ENCODE measurements at regions not wholly inside any gene's neighbourhood (a gene's known extent, or its start where the extent isn't known, plus 50 kb on each side); places are given as distances from the start of the nearest gene placed in this dataset.

GRCh38 chr13:61873717-61874116 is 458.1 kb upstream of the PCDH20 start:
- H3K27me3 ChIP-seq (replicated peaks in 1 of 2; ENCODE audit: control insufficient read depth in 2 of 2, insufficient read depth in 2 of 2, low read length in 1 of 2), result no peaks in the 10 kb centered on the region
- POLR2A ChIA-PET, result no interaction called here
- H3K27ac ChIP-seq (ENCODE audit: control insufficient read depth, insufficient read depth), result no peak overlapping the region
- DNase-seq (ENCODE audit: low read depth, low spot score) (no peak), ATAC-seq (no peak), FAIRE-seq (no peak)
- in situ Hi-C loops (cut with MboI) (no loop called here), intact Hi-C loops (cut with micrococcal nuclease; ENCODE audit: unreplicated experiment) (no loop called here)
- no peaks in the 10 kb centered on the region for H3K4me1 ChIP-seq (ENCODE audit: control insufficient read depth, insufficient read depth, low read length)
- H3K36me3 ChIP-seq (ENCODE audit: control insufficient read depth in 2 of 2, insufficient read depth in 2 of 2, low read length in 1 of 2), result no peaks in the 10 kb centered on the region
- CTCF ChIA-PET, result no interaction called here
- BruUV-seq (replicated peaks), result no TSS peak
- H3K4me3 ChIP-seq, result no peak overlapping the region
- no peaks in the 10 kb centered on the region for H3K9me3 ChIP-seq (replicated peaks; ENCODE audit: control insufficient read depth, insufficient read depth, low read length)
- SMC1A ChIA-PET (ENCODE audit: uncharacterized antibody, unreplicated experiment), result interaction anchor here (0.7 to 1.3 kb wide), 3 partner anchors 9 to 40 kb away, joined by 3 to 5 read pairs (median 3); no protein-coding TSS in a partner anchor
- H3K4me2 ChIP-seq (ENCODE audit: control insufficient read depth, insufficient read depth), result no peak overlapping the region
- no peak overlapping the region for H3K9ac ChIP-seq (ENCODE audit: control insufficient read depth, insufficient read depth, low read length)
- RAD21 ChIA-PET (ENCODE audit: unreplicated experiment), result no interaction called here
- no peaks in the 10 kb centered on the region for H4K20me1 ChIP-seq (ENCODE audit: control insufficient read depth, insufficient read depth)
- H2AFZ ChIP-seq (ENCODE audit: control insufficient read depth, low read depth, low read length), result no peak overlapping the region
- H3K79me2 ChIP-seq (ENCODE audit: control insufficient read depth, insufficient read depth, low read length), result no peaks in the 10 kb centered on the region
- TF ChIP-seq, protein P1, sequence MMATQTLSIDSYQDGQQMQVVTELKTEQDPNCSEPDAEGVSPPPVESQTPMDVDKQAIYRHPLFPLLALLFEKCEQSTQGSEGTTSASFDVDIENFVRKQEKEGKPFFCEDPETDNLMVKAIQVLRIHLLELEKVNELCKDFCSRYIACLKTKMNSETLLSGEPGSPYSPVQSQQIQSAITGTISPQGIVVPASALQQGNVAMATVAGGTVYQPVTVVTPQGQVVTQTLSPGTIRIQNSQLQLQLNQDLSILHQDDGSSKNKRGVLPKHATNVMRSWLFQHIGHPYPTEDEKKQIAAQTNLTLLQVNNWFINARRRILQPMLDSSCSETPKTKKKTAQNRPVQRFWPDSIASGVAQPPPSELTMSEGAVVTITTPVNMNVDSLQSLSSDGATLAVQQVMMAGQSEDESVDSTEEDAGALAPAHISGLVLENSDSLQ (IDR thresholded peaks at IDR 0.05), result no peak
- no peak for TF ChIP-seq FOXM1 (IDR thresholded peaks at IDR 0.05; ENCODE audit: low read depth, low read length)
- TF ChIP-seq HDAC6 (IDR thresholded peaks at IDR 0.05; ENCODE audit: unreplicated experiment), result no peak
- no peak for TF ChIP-seq MYB (IDR thresholded peaks at IDR 0.05; ENCODE audit: borderline replicate concordance, low read depth, low read length)
- TF ChIP-seq, protein P2, sequence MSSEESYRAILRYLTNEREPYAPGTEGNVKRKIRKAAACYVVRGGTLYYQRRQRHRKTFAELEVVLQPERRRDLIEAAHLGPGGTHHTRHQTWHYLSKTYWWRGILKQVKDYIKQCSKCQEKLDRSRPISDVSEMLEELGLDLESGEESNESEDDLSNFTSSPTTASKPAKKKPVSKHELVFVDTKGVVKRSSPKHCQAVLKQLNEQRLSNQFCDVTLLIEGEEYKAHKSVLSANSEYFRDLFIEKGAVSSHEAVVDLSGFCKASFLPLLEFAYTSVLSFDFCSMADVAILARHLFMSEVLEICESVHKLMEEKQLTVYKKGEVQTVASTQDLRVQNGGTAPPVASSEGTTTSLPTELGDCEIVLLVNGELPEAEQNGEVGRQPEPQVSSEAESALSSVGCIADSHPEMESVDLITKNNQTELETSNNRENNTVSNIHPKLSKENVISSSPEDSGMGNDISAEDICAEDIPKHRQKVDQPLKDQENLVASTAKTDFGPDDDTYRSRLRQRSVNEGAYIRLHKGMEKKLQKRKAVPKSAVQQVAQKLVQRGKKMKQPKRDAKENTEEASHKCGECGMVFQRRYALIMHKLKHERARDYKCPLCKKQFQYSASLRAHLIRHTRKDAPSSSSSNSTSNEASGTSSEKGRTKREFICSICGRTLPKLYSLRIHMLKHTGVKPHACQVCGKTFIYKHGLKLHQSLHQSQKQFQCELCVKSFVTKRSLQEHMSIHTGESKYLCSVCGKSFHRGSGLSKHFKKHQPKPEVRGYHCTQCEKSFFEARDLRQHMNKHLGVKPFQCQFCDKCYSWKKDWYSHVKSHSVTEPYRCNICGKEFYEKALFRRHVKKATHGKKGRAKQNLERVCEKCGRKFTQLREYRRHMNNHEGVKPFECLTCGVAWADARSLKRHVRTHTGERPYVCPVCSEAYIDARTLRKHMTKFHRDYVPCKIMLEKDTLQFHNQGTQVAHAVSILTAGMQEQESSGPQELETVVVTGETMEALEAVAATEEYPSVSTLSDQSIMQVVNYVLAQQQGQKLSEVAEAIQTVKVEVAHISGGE (CRISPR knock-in tag; IDR thresholded peaks at IDR 0.05), result no peak
- TF ChIP-seq TAF1 (IDR thresholded peaks at IDR 0.05; ENCODE audit: borderline replicate concordance, low read depth, low read length), result no peak
- TF ChIP-seq ZZZ3 (IDR thresholded peaks at IDR 0.05; ENCODE audit: control insufficient read depth, insufficient read length, low read depth), result no peak
- no peak for TF ChIP-seq SIN3A (IDR thresholded peaks at IDR 0.05; ENCODE audit: low read depth, low read length)
- TF ChIP-seq, protein P3, sequence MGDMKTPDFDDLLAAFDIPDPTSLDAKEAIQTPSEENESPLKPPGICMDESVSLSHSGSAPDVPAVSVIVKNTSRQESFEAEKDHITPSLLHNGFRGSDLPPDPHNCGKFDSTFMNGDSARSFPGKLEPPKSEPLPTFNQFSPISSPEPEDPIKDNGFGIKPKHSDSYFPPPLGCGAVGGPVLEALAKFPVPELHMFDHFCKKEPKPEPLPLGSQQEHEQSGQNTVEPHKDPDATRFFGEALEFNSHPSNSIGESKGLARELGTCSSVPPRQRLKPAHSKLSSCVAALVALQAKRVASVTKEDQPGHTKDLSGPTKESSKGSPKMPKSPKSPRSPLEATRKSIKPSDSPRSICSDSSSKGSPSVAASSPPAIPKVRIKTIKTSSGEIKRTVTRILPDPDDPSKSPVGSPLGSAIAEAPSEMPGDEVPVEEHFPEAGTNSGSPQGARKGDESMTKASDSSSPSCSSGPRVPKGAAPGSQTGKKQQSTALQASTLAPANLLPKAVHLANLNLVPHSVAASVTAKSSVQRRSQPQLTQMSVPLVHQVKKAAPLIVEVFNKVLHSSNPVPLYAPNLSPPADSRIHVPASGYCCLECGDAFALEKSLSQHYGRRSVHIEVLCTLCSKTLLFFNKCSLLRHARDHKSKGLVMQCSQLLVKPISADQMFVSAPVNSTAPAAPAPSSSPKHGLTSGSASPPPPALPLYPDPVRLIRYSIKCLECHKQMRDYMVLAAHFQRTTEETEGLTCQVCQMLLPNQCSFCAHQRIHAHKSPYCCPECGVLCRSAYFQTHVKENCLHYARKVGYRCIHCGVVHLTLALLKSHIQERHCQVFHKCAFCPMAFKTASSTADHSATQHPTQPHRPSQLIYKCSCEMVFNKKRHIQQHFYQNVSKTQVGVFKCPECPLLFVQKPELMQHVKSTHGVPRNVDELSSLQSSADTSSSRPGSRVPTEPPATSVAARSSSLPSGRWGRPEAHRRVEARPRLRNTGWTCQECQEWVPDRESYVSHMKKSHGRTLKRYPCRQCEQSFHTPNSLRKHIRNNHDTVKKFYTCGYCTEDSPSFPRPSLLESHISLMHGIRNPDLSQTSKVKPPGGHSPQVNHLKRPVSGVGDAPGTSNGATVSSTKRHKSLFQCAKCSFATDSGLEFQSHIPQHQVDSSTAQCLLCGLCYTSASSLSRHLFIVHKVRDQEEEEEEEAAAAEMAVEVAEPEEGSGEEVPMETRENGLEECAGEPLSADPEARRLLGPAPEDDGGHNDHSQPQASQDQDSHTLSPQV (IDR thresholded peaks at IDR 0.05), result no peak
- no peak for TF ChIP-seq ESRRA (IDR thresholded peaks at IDR 0.05; ENCODE audit: low read length)
- TF ChIP-seq RBBP5 (conservative IDR thresholded peaks at IDR 0.05), result no peak
- no peak for TF ChIP-seq BCLAF1 (IDR thresholded peaks at IDR 0.05)
- no peak for TF ChIP-seq GABPA (IDR thresholded peaks at IDR 0.05; ENCODE audit: low read depth)
- TF ChIP-seq CBFB (IDR thresholded peaks at IDR 0.05; ENCODE audit: low read depth), result no peak
- no peak for TF ChIP-seq TBL1XR1 (IDR thresholded peaks at IDR 0.05; ENCODE audit: low read depth, low read length)
